ENCODE measurements at regions not wholly inside any gene's neighbourhood (a gene's known extent, or its start where the extent isn't known, plus 50 kb on each side); places are given as distances from the start of the nearest gene placed in this dataset.

- Histone ChIP-seq H2AK5ac (ENCODE audit: insufficient read length, low read length) (no peak overlapping the region), H4K8ac (replicated peaks; ENCODE audit: insufficient read length, low read depth, low read length) (no peak overlapping the region), H2BK20ac (ENCODE audit: low read depth, low read length, poor library complexity, severe bottlenecking) (no peak overlapping the region), H2BK15ac (ENCODE audit: low read depth, low read length) (no peak overlapping the region), H3K4me1 (ENCODE audit: insufficient read depth, low read length) (no peaks in the 10 kb centered on the region), H3K23ac (ENCODE audit: insufficient read length, low read depth, low read length) (no peak overlapping the region), H3K9ac (ENCODE audit: extremely low read depth, insufficient read length, low read length) (no peak overlapping the region), H3K79me1 (ENCODE audit: insufficient read depth, low read depth, low read length, poor library complexity, severe bottlenecking) (no peaks in the 10 kb centered on the region), H2BK5ac (ENCODE audit: insufficient read length, low read length) (no peak overlapping the region), H3K18ac (ENCODE audit: insufficient read length, low read depth, low read length) (no peak overlapping the region), H3K9me3 (ENCODE audit: control insufficient read depth, low read depth, low read length) (no peaks in the 10 kb centered on the region), H3K4ac (ENCODE audit: low read depth, low read length) (no peak overlapping the region), H3K23me2 (ENCODE audit: insufficient read length, low read depth, low read length, poor library complexity, severe bottlenecking) (no peaks in the 10 kb centered on the region), H3T11ph (ENCODE audit: low read length) (no peak overlapping the region), H3K79me2 (ENCODE audit: insufficient read depth, low read length) (no peaks in the 10 kb centered on the region), H3K27ac (ENCODE audit: insufficient read length, low read depth, low read length) (no peak overlapping the region), H3K56ac (ENCODE audit: insufficient read length, low read depth, low read length) (no peak overlapping the region), H3K4me2 (ENCODE audit: insufficient read depth, insufficient read length, low read length) (no peak overlapping the region), H4K91ac (ENCODE audit: insufficient read length, low read depth, low read length) (no peak overlapping the region), H2BK120ac (ENCODE audit: low read depth, low read length, poor library complexity, severe bottlenecking) (no peak overlapping the region), H2BK12ac (ENCODE audit: insufficient read length, low read depth, low read length) (no peak overlapping the region), H3K14ac (ENCODE audit: insufficient read depth, low read length) (no peak overlapping the region), H4K5ac (ENCODE audit: insufficient read length, low read depth, low read length) (no peak overlapping the region), H3K27me3 (ENCODE audit: insufficient read depth, low read length) (no peaks in the 10 kb centered on the region), H4K20me1 (ENCODE audit: control insufficient read depth, insufficient read depth, insufficient read length) (no peaks in the 10 kb centered on the region), H2AFZ (ENCODE audit: low read length) (no peak overlapping the region)
- Mint-ChIP-seq H3K27me3 (ENCODE audit: low read depth) (peaks cover 2% of the 10 kb centered on the region; the same call in 1 of the 2 replicates), H3K27ac (no peak overlapping the region), H3K9me3 (no peaks in the 10 kb centered on the region), H3K4me1 (peaks cover 9 to 20% of the 10 kb centered on the region in 2 experiments), H3K4me3 (no peak overlapping the region), H3K36me3 (ENCODE audit: insufficient read depth in 1 of 3, low read depth in 3 of 3) (no peaks in the 10 kb centered on the region)
- WGBS (ENCODE audit: extremely low coverage, insufficient read length, low lambda C conversion rate) = no CpG with 5 or more reads among the region's 3 CpGs
- TF ChIP-seq CTCF (conservative IDR thresholded peaks at IDR 0.05) = no peak
- DNase-seq = no peak
Observed at GRCh38 chr10:91708174-91708861, 75.4 kb upstream of the PPP1R3C start.
